ENCODE measurements at regions not wholly inside any gene's neighbourhood (a gene's known extent, or its start where the extent isn't known, plus 50 kb on each side); places are given as distances from the start of the nearest gene placed in this dataset.
A peak's percentile ranks its signal among the peaks of the same experiment; 100 is the strongest.

- Histone ChIP-seq H3K79me1 (ENCODE audit: low read depth, low read length) (no peaks in the 10 kb centered on the region), H2AK5ac (ENCODE audit: low read depth, low read length) (no peak overlapping the region), H2BK20ac (ENCODE audit: low read length) (no peak overlapping the region), H3K27ac (ENCODE audit: low read depth, low read length) (no peak overlapping the region), H3K4me1 (replicated peaks in 1 of 4; ENCODE audit: control insufficient read depth in 3 of 4, insufficient read depth in 4 of 4, low read length in 3 of 4) (no peaks in the 10 kb centered on the region), H3K4me2 (ENCODE audit: insufficient read depth in 1 of 2, low read depth in 2 of 2, low read length in 2 of 2) (no peak overlapping the region), H3K23ac (ENCODE audit: insufficient read length) (no peak overlapping the region), H3K79me2 (ENCODE audit: control insufficient read depth in 1 of 2, insufficient read depth in 2 of 2, low read length in 2 of 2) (no peaks in the 10 kb centered on the region), H4K20me1 (replicated peaks in 1 of 2; ENCODE audit: control insufficient read depth in 1 of 2, insufficient read depth in 2 of 2, low read length in 2 of 2) (no peaks in the 10 kb centered on the region), H2BK5ac (ENCODE audit: low read depth, low read length) (no peak overlapping the region), H3K27me3 (replicated peaks in 1 of 4; ENCODE audit: control insufficient read depth in 3 of 4, extremely low read depth in 1 of 4, insufficient read depth in 3 of 4, low read length in 3 of 4) (no peaks in the 10 kb centered on the region), H4K5ac (ENCODE audit: insufficient read length, low read depth, low read length) (no peak overlapping the region), H2BK12ac (ENCODE audit: low read depth, low read length) (no peak overlapping the region), H4K91ac (replicated peaks; ENCODE audit: insufficient read length, low read length) (no peak overlapping the region), H3K36me3 (ENCODE audit: control insufficient read depth in 2 of 4, insufficient read depth in 4 of 4, low read length in 3 of 4) (no peaks in the 10 kb centered on the region), H3K56ac (replicated peaks; ENCODE audit: insufficient read length, low read depth, low read length) (no peak overlapping the region), H3K4me3 (ENCODE audit: extremely low read depth in 1 of 4, insufficient read depth in 2 of 4, low read depth in 3 of 4, low read length in 4 of 4) (no peak overlapping the region), H2BK120ac (replicated peaks; ENCODE audit: low read depth, low read length) (no peak overlapping the region), H3K23me2 (ENCODE audit: low read depth, low read length) (no peaks in the 10 kb centered on the region), H3K9ac (replicated peaks in 1 of 4; ENCODE audit: extremely low read depth in 1 of 4, low read depth in 3 of 4, low read length in 3 of 4) (no peak overlapping the region), H2AFZ (ENCODE audit: low read length) (no peak overlapping the region), H4K8ac (ENCODE audit: extremely low read depth, insufficient read depth, low read length) (no peak overlapping the region), H3K14ac (ENCODE audit: insufficient read length) (no peak overlapping the region), H3K18ac (ENCODE audit: extremely low read depth, low read length) (no peak overlapping the region), H2BK15ac (ENCODE audit: low read length) (no peak overlapping the region), H3K4ac (replicated peaks; ENCODE audit: insufficient read length, low read depth, low read length) (no peak overlapping the region), H3K9me3 (ENCODE audit: insufficient read depth in 2 of 2, low read depth in 1 of 2, low read length in 1 of 2) (no peaks in the 10 kb centered on the region)
- TF ChIP-seq TAF7 (optimal IDR thresholded peaks at IDR 0.05; ENCODE audit: borderline replicate concordance, low read depth, low read length) (no peak), RAD21 (IDR thresholded peaks at IDR 0.05 in 1 of 2, conservative IDR thresholded peaks at IDR 0.05 in 1 of 2; ENCODE audit: low read depth in 2 of 2, low read length in 2 of 2) (peak in 1 of 2 experiments; percentile 25; a peak in 2 of 4 replicates)
- ChIA-PET CTCF (ENCODE audit: partially characterized antibody) (interaction anchor here (0.6 to 0.7 kb wide), 2 partner anchors 8 to 1688 kb away, joined by 3 read pairs; no protein-coding TSS in a partner anchor), POLR2A (ENCODE audit: partially characterized antibody) (no interaction called here)
- no peak for FAIRE-seq
- WGBS, 2 experiments (ENCODE audit: extremely low coverage in 1 of 2, insufficient coverage in 1 of 2, insufficient read length in 1 of 2, insufficient replicate concordance in 2 of 2, low coverage in 1 of 2, low lambda C conversion rate in 2 of 2, missing lambda C conversion rate in 1 of 2), result 82% methylated on average over 1 of the region's 1 CpG; no CpG with 5 or more reads in 1 of the 2 experiments
- no peak for DNase-seq (ENCODE audit: low read depth in 1 of 2, low spot score in 2 of 2)
These were observed 227.3 kb upstream of the ITGA1 start for GRCh38 chr5:52560366-52560765.

All from H1 (cell line).